Breast epithelium (tissue), 3 donors: ENCODE measurements at regions not wholly inside any gene's neighbourhood (a gene's known extent, or its start where the extent isn't known, plus 50 kb on each side); places are given as distances from the start of the nearest gene placed in this dataset.

Experiments used
- CTCF ChIP-seq, 3 donors: fragments of 450-650 bp; IDR thresholded peaks; one replicate each; pipeline ENCODE4 v1.5.1; 2016 to 2017; ENCODE audit warnings: antibody characterized with exemption in 3 of 3, mild to moderate bottlenecking in 3 of 3, moderate library complexity in 3 of 3
- POLR2A ChIP-seq: fragments of 450-650 bp; IDR thresholded peaks from one replicate; pipeline ENCODE4 v1.6.1; 2016; ENCODE audit warnings: antibody characterized with exemption, mild to moderate bottlenecking, moderate library complexity

DNA sequence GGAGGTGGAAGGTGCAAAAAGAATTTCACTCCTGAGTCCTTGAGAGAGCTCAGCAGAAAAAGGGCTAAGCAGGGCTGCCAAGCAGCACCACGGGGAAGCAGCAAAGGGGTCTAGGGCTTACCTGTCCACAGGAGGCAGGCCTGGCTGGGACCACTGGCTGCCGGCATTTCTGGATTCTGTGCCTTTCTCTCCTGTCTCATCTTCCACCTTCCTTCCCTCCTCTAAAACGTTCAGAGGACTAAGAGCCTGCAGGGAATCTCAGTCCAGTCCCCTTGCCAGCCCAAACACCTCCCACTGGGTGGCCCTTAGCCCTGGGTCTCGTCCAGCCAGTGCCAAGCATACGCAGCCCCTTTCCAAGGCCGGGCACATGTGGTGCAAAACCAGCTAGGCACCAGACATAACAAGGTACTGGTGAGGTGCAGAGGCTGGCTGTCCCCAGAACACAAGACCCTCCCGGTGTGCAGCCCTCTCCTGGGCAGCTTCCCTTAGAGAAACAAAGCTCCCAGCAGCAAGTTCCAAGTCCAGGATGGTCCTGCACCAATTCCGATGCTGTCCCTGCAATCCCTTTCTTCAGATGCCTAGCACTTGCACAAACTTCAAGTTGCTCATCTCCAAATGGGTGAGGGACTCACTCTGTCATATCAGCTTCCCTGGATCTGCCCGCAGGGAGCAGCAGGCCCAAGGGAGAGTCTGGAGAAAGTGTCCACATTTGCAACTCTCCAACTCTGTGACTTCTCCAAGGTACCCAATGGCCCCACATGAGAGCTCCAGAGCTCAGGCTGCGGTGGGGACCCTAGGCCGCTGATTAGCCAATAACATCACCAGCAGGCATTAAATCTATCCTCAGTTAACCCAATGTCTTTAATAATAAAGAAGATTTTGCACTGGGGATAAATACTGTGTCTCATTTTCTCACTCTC is 126.3 kb downstream of the C5orf15 start:
- TF ChIP-seq CTCF (IDR thresholded peaks at IDR 0.05), result no peak
- TF ChIP-seq POLR2A, result no peak
